Left hindlimb (tissue), 1 donor: ENCODE measurements at regions not wholly inside any gene's neighbourhood (a gene's known extent, or its start where the extent isn't known, plus 50 kb on each side); places are given as distances from the start of the nearest gene placed in this dataset.
"Not testable (repeated sequence)": the region's sequence is repeated elsewhere in the genome, so short reads cannot be mapped to it uniquely, and the experiment has no call there.

Source experiments
- DNase-seq: peaks from one replicate; pipeline ENCODE4 v3.0.0-alpha.2; 2018

DNA sequence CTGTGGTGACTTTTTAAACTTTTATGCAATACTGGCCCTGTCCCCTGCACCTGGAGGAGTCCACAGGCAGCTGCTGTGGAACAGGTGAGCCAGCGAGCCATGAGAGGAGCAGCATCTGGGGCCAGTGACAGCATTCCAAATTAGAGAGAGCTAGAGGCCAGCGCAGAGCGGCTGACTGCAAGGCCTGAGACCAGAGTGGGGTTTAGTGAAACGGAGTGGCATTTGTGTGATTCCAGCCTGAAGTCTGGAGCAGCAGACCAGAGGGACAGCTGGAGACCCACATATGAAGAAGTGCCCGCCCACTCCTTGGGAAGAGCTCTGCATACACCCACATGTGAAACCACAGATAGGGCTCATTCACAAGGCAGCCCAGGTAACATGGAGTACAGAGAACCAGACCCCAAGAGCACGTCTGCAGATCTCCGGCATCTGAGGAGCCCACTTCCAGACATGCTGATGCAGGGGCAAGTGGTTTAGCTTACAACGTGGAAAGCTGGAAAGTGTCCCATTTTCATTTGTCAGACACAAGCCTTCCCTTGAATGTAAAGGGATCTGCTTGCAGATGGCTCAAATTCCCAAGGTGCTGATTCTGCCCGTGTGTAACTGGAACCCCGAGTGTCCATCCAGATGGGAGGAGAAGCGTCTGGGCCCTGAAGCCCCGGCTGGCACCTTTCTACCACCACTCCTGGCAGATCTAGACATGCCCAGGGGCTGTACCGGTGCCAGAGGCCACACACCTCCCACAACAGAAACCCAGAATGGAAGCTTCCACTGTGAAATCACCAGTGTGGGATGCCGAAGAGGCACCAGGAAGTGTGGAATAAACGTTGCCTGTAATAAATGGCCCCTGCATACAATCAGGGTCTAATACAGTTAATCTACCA, 256.0 kb upstream of the TCERG1L start:
- no peak for DNase-seq

- no peak for DNase-seq
Measured at GRCh38 chr10:131568866-131569265, 257.3 kb upstream of the TCERG1L start.

DNA sequence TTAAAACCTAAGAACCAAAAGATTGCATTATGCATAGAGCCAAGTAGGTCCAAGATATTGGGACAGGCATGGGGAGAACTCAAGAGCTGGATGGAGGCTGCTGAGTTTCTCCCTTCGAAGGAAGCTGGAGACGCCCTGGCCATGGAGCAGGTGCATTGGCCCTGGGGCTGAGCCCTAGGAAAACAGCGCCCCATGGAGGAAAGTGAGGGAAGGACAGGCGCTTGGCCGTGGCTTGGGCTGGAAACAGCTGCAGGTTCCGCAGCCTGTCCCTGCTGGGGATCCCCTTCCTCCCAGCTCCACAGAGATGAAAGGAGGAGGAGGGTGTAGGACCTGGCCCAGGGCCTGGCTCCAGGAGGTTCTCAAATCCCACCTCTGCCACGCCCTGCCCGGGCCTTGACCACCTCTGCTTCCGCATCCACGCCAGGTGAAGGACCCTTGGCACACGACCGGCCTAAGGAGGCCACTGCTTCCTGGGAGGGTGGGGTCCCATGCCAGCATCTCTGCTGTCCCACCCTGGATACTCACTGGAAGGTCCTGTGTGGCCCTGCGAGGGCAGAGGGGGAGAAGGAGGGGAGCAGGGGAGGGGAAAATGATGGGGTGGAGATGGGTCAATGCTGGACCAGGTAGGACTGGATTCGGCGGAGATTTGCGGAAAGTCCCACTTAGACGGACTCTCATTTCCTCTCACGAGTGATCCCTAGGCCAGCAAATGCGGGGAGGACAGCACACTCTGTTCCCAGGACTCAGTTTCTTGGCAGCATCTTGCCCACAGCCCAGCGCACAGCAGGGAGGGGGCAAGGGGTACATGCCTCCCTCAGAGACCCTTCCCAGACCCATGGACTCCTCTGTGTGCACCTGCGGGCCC, 258.6 kb upstream of the TCERG1L start:
- no peak for DNase-seq

DNA sequence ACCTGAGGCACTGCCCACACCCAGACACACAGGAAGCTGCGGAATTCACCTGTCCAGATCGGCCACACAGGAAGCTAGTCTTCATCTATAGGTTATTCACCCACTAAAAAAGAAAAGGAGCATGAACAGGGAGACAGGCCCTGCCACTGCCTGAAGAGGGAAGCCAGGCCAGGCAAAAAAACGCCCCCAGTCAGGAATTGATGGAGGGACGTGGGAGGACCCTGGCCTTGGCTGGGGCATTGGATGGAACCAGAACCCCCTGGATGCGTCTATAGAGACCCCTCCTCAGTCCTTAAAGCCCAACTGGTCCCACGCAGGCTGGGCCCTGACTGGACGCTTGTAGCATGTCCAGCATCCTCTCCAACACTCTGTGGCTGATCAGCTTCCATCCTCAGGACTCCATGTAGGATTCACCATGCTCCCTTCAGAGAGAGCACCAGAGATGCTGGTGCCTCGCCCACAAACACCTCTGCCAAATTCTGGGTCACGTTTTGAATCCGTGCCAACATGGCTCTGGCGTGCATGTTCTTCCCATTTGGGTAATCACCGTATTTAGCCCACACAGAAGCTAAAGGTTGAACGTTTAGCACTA, 259.3 kb upstream of the TCERG1L start:
- DNase-seq = no peak

DNA sequence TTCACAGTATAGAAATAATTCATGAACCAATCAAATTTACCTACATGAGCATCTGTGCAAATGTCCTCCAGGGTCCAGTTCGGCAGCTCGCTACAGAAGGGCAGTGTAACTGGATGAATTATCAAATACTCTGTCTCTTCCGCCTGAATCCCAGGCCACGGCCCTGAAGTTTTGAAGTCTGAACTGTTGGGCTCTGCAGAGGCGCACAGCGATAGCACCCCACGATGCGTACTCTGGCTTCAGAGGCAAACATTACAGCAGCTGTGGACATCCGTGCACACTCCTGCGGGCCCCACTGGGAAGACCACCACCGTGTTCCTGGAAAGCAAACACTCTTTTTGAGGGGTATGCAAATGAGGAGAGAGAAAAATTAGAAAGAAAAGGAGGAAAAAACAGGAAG, 259.8 kb upstream of the TCERG1L start:
- no peak for DNase-seq

DNA sequence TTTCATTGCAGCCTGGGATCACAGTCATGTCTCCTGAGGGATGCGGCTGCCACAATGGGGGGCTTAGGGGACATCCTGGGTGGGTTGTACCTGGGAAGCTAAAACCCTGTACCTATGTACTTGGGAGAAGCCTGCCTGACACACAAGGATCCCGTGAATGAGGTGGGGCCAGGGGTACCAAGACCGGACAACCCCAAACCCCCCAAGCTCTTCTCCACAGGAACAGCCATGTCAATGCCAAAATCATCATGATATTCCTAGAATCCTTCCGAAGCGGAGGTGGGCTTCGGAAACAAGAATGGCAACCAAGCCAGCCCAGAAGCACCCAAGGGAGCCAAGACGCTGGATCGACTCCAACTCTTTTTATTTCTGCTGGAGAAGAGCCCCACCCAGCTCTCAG, 260.3 kb upstream of the TCERG1L start:
- DNase-seq = no peak

DNA sequence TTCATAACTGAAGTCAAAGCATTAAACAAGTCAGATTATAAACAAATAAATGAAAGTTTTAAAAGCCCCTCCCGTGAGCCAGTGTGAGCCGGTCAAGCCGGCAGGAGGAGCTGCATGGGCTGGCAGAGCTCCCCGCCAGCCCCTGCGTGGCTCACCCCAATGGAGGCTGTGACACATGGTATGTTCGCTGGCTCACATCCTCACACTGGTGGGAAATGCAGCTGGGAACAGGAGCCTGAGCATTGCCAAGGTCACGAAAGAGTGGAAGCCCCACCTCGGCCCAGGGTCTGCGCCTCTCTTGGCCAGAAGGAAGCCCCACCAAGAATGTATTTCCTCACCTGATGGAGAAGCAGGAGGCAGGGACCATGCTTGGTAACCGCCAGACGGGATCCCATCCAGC, 261.7 kb upstream of the TCERG1L start:
- DNase-seq = no peak

GRCh38 chr10:131573707-131574106, 262.2 kb upstream of the TCERG1L start:
- no peak for DNase-seq

- DNase-seq = no peak
Measured at GRCh38 chr10:131574363-131574706, 262.8 kb upstream of the TCERG1L start.

GRCh38 chr10:131574707-131575430, 263.3 kb upstream of the TCERG1L start:
- DNase-seq = no peak

- DNase-seq = no peak
Measured at GRCh38 chr10:131575877-131576276, 264.4 kb upstream of the TCERG1L start.

DNA sequence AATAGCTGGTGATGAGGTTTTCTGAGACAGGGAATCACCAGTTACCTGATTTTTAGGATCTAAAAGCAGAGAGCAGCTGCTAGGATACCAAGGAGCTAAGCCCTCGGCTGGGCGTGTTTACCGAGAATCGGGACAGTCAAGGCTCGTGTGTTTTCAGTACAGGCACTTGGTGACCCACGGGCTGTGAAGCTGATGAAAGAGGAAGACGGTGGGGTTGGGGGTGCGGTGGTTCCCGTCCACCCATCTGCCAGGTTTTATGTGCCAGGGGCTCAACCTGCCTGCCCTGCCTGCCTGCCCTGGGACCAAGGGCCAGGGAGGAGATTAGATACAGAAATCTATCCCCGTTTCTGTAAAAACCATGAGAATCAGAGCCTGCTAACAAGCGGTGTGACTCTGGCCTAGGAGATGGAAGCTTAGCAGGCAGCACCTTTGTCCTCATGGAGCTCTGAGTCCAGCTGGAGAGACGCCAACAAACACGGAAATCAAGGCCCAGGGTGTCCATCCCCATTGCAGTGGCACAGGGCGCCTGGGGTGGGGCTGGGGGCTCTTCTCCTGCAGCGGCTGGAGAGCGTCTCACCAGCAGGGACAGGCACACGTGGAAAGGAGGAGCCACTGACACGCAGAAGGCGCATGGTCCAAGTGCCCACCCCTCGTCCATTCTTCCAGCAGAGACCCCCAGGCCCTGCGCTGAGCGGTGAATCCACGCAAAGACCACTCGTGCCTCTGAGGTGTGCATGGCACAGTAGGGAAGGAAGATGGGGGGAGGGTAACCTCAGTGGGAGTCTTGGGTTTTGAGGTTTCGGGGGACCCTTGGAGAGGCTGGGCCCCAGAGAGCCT, 265.0 kb upstream of the TCERG1L start:
- DNase-seq = no peak

GRCh38 chr10:131577178-131577555, 265.6 kb upstream of the TCERG1L start:
- no peak for DNase-seq

DNA sequence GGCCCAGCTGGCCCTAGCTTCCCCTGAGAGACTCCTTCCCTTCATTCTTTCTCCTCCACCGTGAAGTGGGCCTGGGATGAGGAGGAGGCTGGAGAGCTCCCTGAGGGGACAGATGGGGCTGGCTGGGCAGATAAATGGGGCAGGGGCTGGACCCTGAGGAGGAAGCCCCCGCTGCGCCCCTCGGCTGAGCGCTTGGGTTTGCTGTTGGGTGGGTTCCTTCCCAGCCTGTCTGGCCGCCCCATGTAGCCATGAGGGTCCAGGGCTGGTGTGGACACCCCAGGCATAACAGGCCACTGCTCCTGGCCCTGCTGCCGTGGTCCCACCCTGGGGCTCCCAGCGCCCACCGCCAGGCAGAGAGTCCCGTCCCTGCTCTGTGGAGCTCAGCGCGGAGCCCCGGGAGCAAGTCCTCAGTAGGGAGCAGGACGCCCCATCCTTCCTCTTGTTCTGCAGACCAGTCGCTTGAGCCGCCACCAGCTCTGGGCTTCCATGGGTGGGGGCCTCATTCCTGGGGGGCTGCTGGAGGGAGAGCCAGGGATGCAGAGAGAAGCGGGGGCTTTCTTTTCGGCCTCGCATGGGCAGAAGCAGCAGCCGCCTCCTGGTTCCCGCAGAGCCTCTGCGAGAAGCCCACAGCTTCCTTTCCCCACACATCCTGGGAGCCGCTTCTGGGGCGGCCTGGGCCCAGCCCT, 266.4 kb upstream of the TCERG1L start:
- no peak for DNase-seq

- no peak for DNase-seq
Measured at GRCh38 chr10:131578472-131578970, 267.0 kb upstream of the TCERG1L start.

GRCh38 chr10:131579251-131580071, 267.9 kb upstream of the TCERG1L start:
- no peak for DNase-seq

DNA sequence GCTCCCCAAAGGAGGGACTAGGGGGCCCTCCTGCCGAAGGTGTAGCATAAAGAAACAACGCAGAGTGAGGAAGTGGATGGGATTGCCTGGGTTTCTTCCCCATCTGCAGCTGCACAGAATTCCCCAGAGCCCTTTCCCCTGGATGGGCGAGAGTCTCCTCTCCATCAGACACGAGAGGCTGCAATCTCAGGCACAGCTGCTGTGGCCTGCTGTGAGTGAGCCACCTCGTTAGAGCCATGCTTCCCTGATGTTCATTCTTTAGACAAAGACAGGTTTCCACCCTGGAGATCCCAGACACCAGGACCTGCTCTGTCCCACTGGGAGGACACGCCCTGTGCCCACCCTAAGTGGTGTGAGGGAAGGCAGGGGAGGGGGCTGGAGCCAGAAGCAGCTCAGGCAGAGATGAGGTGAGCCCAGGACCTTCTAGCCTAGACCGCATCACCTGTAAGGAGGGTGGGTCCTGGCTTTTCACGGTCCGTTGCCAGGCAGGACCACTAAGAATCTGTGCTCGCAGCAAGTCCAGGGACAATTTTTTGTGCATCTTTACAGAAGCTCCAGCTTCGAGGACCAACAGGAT, 268.6 kb upstream of the TCERG1L start:
- DNase-seq = no peak

DNA sequence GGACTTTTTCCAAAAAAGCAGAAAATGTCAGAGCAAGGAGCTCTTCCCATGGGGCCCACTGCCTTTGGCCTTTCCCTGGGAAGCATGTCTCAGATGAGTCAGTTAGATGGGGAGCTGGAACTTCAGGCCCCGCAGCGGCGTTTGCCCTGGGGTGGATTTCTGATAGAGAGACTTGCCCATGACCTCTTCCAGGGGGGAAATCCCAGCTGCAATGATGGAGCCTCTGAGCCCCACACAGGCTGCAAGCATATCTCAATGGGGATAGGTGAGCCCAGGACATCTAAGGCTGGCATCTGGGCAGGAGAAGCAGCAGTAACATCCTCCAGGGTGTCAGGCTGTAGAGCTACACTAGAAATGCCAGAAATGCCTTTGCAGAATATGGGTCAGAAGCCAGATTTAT, 269.2 kb upstream of the TCERG1L start:
- no peak for DNase-seq

DNA sequence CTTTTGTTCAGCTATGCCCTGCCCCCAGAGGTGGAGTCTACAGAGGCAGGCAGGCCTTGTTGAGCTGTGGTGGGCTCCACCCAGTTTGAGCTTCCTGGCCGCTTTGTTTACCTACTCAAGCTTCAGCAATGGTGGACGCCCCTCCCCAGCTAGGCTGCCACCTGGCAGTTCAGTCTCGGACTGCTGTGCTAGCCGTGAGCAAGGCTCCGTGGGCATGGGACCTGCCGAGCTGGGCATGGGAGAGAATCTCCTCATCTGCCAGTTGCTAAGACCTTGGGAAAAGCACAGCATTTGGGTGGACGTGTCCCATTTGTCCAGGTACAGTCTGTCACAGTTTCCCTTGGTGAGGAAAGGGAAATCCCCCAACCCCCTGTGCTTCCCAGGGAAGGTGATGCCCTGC, 270.0 kb upstream of the TCERG1L start:
- not testable (repeated sequence) for DNase-seq

- no peak for DNase-seq
Measured at GRCh38 chr10:131584287-131584686, 272.8 kb upstream of the TCERG1L start.
